Neural progenitor cell (in vitro differentiated cells): ENCODE measurements at regions not wholly inside any gene's neighbourhood (a gene's known extent, or its start where the extent isn't known, plus 50 kb on each side); places are given as distances from the start of the nearest gene placed in this dataset.

Experiments
- DNase-seq: peaks from one replicate; pipeline ENCODE4 v3.0.0-alpha.2; 2016; ENCODE audit warnings: low spot score
- H2AFZ ChIP-seq: fragments of 200-600 bp; sonication (generic); replicated peaks from 2 replicates; pipeline ENCODE4 v1.6.1; 2016; ENCODE audit warnings: antibody characterized with exemption
- H3F3A ChIP-seq: fragments of 200-600 bp; sonication (generic); 2 replicates; pipeline ENCODE4 v1.6.1; 2016; ENCODE audit warnings: antibody characterized with exemption, low read depth
- H3K27ac ChIP-seq: fragments of 200-600 bp; sonication (generic); 2 replicates; pipeline ENCODE4 v1.5.1; 2016; ENCODE audit warnings: mild to moderate bottlenecking
- H3K27me3 ChIP-seq: fragments of 200-600 bp; sonication (generic); 2 replicates; pipeline ENCODE4 v1.6.1; 2016; ENCODE audit warnings: mild to moderate bottlenecking, moderate library complexity
- H3K36me3 ChIP-seq: fragments of 200-600 bp; sonication (generic); 2 replicates; pipeline ENCODE4 v1.5.1; 2016
- H3K4me1 ChIP-seq: fragments of 200-600 bp; sonication (generic); 2 replicates; pipeline ENCODE4 v1.6.1; 2016; ENCODE audit warnings: mixed run types
- H3K4me2 ChIP-seq: fragments of 200-600 bp; sonication (generic); 2 replicates; pipeline ENCODE4 v1.6.1; 2016
- H3K4me3 ChIP-seq: fragments of 200-600 bp; sonication (generic); 2 replicates; pipeline ENCODE4 v1.5.1; 2016
- H3K79me2 ChIP-seq: fragments of 200-600 bp; sonication (generic); 2 replicates; pipeline ENCODE4 v1.6.1; 2016; ENCODE audit warnings: low read depth
- H3K9ac ChIP-seq: fragments of 200-600 bp; sonication (generic); 2 replicates; pipeline ENCODE4 v1.6.1; 2016
- H3K9me3 ChIP-seq: fragments of 200-600 bp; sonication (generic); 2 replicates; pipeline ENCODE4 v1.5.1; 2016; ENCODE audit warnings: low read depth
- H4K20me1 ChIP-seq: fragments of 200-600 bp; sonication (generic); 2 replicates; pipeline ENCODE4 v1.6.1; 2016; ENCODE audit warnings: low read depth
- H3K27ac Mint-ChIP-seq: 3 replicates; pipeline ENCODE4 v1.8.0; 2021; ENCODE audit warnings: mixed read lengths
- H3K27me3 Mint-ChIP-seq: 2 replicates; pipeline ENCODE4 v1.8.0; 2022; ENCODE audit warnings: low read depth, mild to moderate bottlenecking, inconsistent platforms, moderate library complexity, mixed read lengths; ENCODE audit not compliant: insufficient read depth
- H3K36me3 Mint-ChIP-seq: 3 replicates; pipeline ENCODE4 v1.8.0; 2021; ENCODE audit warnings: mixed read lengths
- H3K4me1 Mint-ChIP-seq: 3 replicates; pipeline ENCODE4 v1.8.0; 2021; ENCODE audit warnings: mixed read lengths
- H3K4me3 Mint-ChIP-seq: 3 replicates; pipeline ENCODE4 v1.8.0; 2021; ENCODE audit warnings: mild to moderate bottlenecking, moderate library complexity, mixed read lengths
- H3K9me3 Mint-ChIP-seq: 3 replicates; pipeline ENCODE4 v1.8.0; 2020; ENCODE audit warnings: mixed read lengths
- CTCF ChIP-seq: fragments of 200-600 bp; sonication (generic); IDR thresholded peaks from 2 replicates; pipeline ENCODE4 v1.5.1; 2017; ENCODE audit warnings: antibody characterized with exemption, mild to moderate bottlenecking
- EZH2 ChIP-seq: fragments of 200-600 bp; sonication (generic); IDR thresholded peaks from 2 replicates; pipeline ENCODE4 v1.6.1; 2017; ENCODE audit warnings: antibody characterized with exemption, mild to moderate bottlenecking, moderate library complexity
- EZH2phosphoT487 ChIP-seq: fragments of 200-600 bp; sonication (generic); IDR thresholded peaks from 2 replicates; pipeline ENCODE4 v1.6.1; 2017; ENCODE audit warnings: antibody characterized with exemption

- Histone ChIP-seq H3K4me2 (no peak overlapping the region), H2AFZ (no peak overlapping the region), H4K20me1 (no peaks in the 10 kb centered on the region), H3K36me3 (no peaks in the 10 kb centered on the region), H3K79me2 (no peaks in the 10 kb centered on the region), H3F3A (no peaks in the 10 kb centered on the region), H3K27ac (no peak overlapping the region), H3K27me3 (no peaks in the 10 kb centered on the region), H3K4me1 (no peaks in the 10 kb centered on the region), H3K9me3 (no peaks in the 10 kb centered on the region), H3K4me3 (no peak overlapping the region), H3K9ac (no peak overlapping the region)
- no peak for TF ChIP-seq EZH2
- no peak for TF ChIP-seq EZH2phosphoT487
- TF ChIP-seq CTCF, result no peak
- Mint-ChIP-seq H3K36me3 (peaks cover 14% of the 10 kb centered on the region), H3K4me1 (no peaks in the 10 kb centered on the region), H3K4me3 (no peak overlapping the region), H3K27me3 (no peaks in the 10 kb centered on the region), H3K27ac (no peak overlapping the region), H3K9me3 (no peaks in the 10 kb centered on the region)
- DNase-seq, result no peak
These were observed 698.0 kb upstream of the WWC1 start for GRCh38 chr5:167593329-167594060.

GRCh38 chr5:167594061-167594435, 697.4 kb upstream of the WWC1 start:
- no peaks in the 10 kb centered on the region for H3F3A ChIP-seq
- TF ChIP-seq CTCF (no peak), EZH2 (no peak), EZH2phosphoT487 (no peak)
- H3K36me3 Mint-ChIP-seq, result peaks cover 17% of the 10 kb centered on the region
- H4K20me1 ChIP-seq, result no peaks in the 10 kb centered on the region
- H3K36me3 ChIP-seq, result no peaks in the 10 kb centered on the region
- H3K4me1 Mint-ChIP-seq, result peaks cover 3% of the 10 kb centered on the region
- H3K9me3 ChIP-seq, result no peaks in the 10 kb centered on the region
- no peak overlapping the region for H3K27ac ChIP-seq
- no peak overlapping the region for H3K9ac ChIP-seq
- H3K4me3 Mint-ChIP-seq, result no peak overlapping the region
- no peak overlapping the region for H3K4me3 ChIP-seq
- H3K27ac Mint-ChIP-seq, result no peak overlapping the region
- no peaks in the 10 kb centered on the region for H3K4me1 ChIP-seq
- DNase-seq, result no peak
- H2AFZ ChIP-seq, result no peak overlapping the region
- no peaks in the 10 kb centered on the region for H3K27me3 ChIP-seq
- no peaks in the 10 kb centered on the region for H3K27me3 Mint-ChIP-seq
- no peak overlapping the region for H3K4me2 ChIP-seq
- no peaks in the 10 kb centered on the region for H3K79me2 ChIP-seq
- H3K9me3 Mint-ChIP-seq, result no peaks in the 10 kb centered on the region

GRCh38 chr5:167594750-167595149, 696.7 kb upstream of the WWC1 start:
- no peaks in the 10 kb centered on the region for H3K9me3 ChIP-seq
- H3K4me3 ChIP-seq, result no peak overlapping the region
- H3K9me3 Mint-ChIP-seq, result no peaks in the 10 kb centered on the region
- H3K4me3 Mint-ChIP-seq, result no peak overlapping the region
- H3K9ac ChIP-seq, result no peak overlapping the region
- H3F3A ChIP-seq, result no peaks in the 10 kb centered on the region
- H3K27ac ChIP-seq, result no peak overlapping the region
- no peak overlapping the region for H3K4me2 ChIP-seq
- H3K36me3 ChIP-seq, result no peaks in the 10 kb centered on the region
- H2AFZ ChIP-seq, result no peak overlapping the region
- peaks cover 20% of the 10 kb centered on the region for H3K36me3 Mint-ChIP-seq
- H3K79me2 ChIP-seq, result no peaks in the 10 kb centered on the region
- DNase-seq, result no peak
- no peaks in the 10 kb centered on the region for H3K27me3 ChIP-seq
- peaks cover 4% of the 10 kb centered on the region for H3K4me1 Mint-ChIP-seq
- H3K4me1 ChIP-seq, result no peaks in the 10 kb centered on the region
- no peaks in the 10 kb centered on the region for H3K27me3 Mint-ChIP-seq
- TF ChIP-seq CTCF (no peak), EZH2 (no peak), EZH2phosphoT487 (no peak)
- no peaks in the 10 kb centered on the region for H4K20me1 ChIP-seq
- no peak overlapping the region for H3K27ac Mint-ChIP-seq
